ENCODE measurements at regions not wholly inside any gene's neighbourhood (a gene's known extent, or its start where the extent isn't known, plus 50 kb on each side); places are given as distances from the start of the nearest gene placed in this dataset.
A peak's percentile ranks its signal among the peaks of the same experiment; 100 is the strongest.

DNA sequence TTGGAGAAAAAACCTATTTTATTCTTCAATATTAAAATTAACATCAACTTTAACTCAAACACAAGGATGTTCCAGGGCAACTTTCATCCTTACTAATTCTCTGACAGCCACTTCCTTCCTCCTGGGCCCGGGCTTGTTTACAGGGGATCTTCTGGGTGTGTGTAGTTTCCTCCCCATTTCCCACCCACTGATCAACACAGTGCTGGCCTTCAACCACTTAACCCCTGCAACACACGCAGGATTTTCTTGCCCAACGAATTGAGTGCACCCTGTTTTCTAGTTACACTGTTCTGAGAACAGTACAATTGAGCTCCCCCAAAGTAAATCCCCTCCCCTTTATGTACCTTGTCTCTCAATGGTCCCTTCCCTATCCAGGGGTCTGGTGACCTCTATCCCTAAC is 83.1 kb upstream of the RANBP3L start:
- H3K36me3 Mint-ChIP-seq (ENCODE audit: low read depth, unreplicated experiment), result no peaks in the 10 kb centered on the region
- peaks cover 30% of the 10 kb centered on the region for H3K4me1 Mint-ChIP-seq (ENCODE audit: unreplicated experiment)
- H3K4me3 Mint-ChIP-seq (ENCODE audit: unreplicated experiment), result no peak overlapping the region
- DNase-seq (ENCODE audit: low spot score), result no peak
- peak overlapping the region; percentile 64 for H3K27ac Mint-ChIP-seq (ENCODE audit: unreplicated experiment)
- no peaks in the 10 kb centered on the region for H3K27me3 Mint-ChIP-seq (ENCODE audit: unreplicated experiment)
- no peaks in the 10 kb centered on the region for H3K9me3 Mint-ChIP-seq (ENCODE audit: unreplicated experiment)
- TF ChIP-seq, protein P1, sequence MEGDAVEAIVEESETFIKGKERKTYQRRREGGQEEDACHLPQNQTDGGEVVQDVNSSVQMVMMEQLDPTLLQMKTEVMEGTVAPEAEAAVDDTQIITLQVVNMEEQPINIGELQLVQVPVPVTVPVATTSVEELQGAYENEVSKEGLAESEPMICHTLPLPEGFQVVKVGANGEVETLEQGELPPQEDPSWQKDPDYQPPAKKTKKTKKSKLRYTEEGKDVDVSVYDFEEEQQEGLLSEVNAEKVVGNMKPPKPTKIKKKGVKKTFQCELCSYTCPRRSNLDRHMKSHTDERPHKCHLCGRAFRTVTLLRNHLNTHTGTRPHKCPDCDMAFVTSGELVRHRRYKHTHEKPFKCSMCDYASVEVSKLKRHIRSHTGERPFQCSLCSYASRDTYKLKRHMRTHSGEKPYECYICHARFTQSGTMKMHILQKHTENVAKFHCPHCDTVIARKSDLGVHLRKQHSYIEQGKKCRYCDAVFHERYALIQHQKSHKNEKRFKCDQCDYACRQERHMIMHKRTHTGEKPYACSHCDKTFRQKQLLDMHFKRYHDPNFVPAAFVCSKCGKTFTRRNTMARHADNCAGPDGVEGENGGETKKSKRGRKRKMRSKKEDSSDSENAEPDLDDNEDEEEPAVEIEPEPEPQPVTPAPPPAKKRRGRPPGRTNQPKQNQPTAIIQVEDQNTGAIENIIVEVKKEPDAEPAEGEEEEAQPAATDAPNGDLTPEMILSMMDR (IDR thresholded peaks at IDR 0.05; ENCODE audit: unreplicated experiment), result no peak

- DNase-seq (ENCODE audit: low spot score), result no peak
- no peak overlapping the region for H3K4me3 Mint-ChIP-seq (ENCODE audit: unreplicated experiment)
Measured at GRCh38 chr5:36385495-36385894, 83.8 kb upstream of the RANBP3L start.

GRCh38 chr5:36388288-36388687 is 86.6 kb upstream of the RANBP3L start:
- Mint-ChIP-seq H3K9me3 (ENCODE audit: unreplicated experiment) (no peaks in the 10 kb centered on the region), H3K27ac (ENCODE audit: unreplicated experiment) (no peak overlapping the region), H3K27me3 (ENCODE audit: unreplicated experiment) (peaks cover 2% of the 10 kb centered on the region), H3K36me3 (ENCODE audit: low read depth, unreplicated experiment) (no peaks in the 10 kb centered on the region), H3K4me3 (ENCODE audit: unreplicated experiment) (no peak overlapping the region), H3K4me1 (ENCODE audit: unreplicated experiment) (peaks cover 42% of the 10 kb centered on the region)
- TF ChIP-seq, protein P1 (IDR thresholded peaks at IDR 0.05; ENCODE audit: unreplicated experiment), result no peak
- DNase-seq (ENCODE audit: low spot score), result no peak

More at GRCh38 chr5:36385495-36385894, 83.8 kb upstream of the RANBP3L start:
- no peaks in the 10 kb centered on the region for H3K27me3 Mint-ChIP-seq (ENCODE audit: unreplicated experiment)
- H3K36me3 Mint-ChIP-seq (ENCODE audit: low read depth, unreplicated experiment), result no peaks in the 10 kb centered on the region
- no peaks in the 10 kb centered on the region for H3K9me3 Mint-ChIP-seq (ENCODE audit: unreplicated experiment)
- H3K4me1 Mint-ChIP-seq (ENCODE audit: unreplicated experiment), result peaks cover 35% of the 10 kb centered on the region
- no peak overlapping the region for H3K27ac Mint-ChIP-seq (ENCODE audit: unreplicated experiment)
- TF ChIP-seq, protein P1 (IDR thresholded peaks at IDR 0.05; ENCODE audit: unreplicated experiment), result no peak

- peak; percentile 39 for DNase-seq (ENCODE audit: low spot score)
- no peaks in the 10 kb centered on the region for H3K9me3 Mint-ChIP-seq (ENCODE audit: unreplicated experiment)
- peak overlapping the region; percentile 50 for H3K27ac Mint-ChIP-seq (ENCODE audit: unreplicated experiment)
- no peak overlapping the region for H3K4me3 Mint-ChIP-seq (ENCODE audit: unreplicated experiment)
- H3K27me3 Mint-ChIP-seq (ENCODE audit: unreplicated experiment), result peaks cover 2% of the 10 kb centered on the region
- H3K4me1 Mint-ChIP-seq (ENCODE audit: unreplicated experiment), result peaks cover 39% of the 10 kb centered on the region
- TF ChIP-seq, protein P1 (IDR thresholded peaks at IDR 0.05; ENCODE audit: unreplicated experiment), result no peak
- H3K36me3 Mint-ChIP-seq (ENCODE audit: low read depth, unreplicated experiment), result no peaks in the 10 kb centered on the region
Measured at GRCh38 chr5:36389245-36389644, 87.5 kb upstream of the RANBP3L start.

DNA sequence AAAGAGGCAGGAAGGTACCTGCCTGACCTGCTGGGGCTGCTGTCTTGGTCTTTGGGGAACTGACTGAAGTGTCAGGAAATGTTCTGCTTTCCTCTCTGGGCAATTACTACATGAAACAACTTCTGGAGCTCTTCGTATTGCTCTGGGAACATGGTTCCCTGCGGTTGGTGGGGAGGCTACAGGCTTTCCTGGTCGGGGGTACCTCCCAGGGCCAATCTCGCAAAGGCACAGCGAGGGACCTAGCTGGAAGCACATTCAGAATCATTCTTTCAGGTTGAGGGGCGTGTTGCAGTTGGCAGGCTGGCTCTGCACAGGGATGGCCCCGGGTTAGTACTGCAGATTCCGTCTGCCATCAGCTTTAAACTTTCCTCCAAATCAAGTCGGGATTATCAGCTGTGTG is 88.9 kb upstream of the RANBP3L start:
- TF ChIP-seq, protein P1 (IDR thresholded peaks at IDR 0.05; ENCODE audit: unreplicated experiment), result no peak
- peaks cover 2% of the 10 kb centered on the region for H3K27me3 Mint-ChIP-seq (ENCODE audit: unreplicated experiment)
- no peaks in the 10 kb centered on the region for H3K36me3 Mint-ChIP-seq (ENCODE audit: low read depth, unreplicated experiment)
- H3K27ac Mint-ChIP-seq (ENCODE audit: unreplicated experiment), result no peak overlapping the region
- H3K4me1 Mint-ChIP-seq (ENCODE audit: unreplicated experiment), result peaks cover 25% of the 10 kb centered on the region
- no peaks in the 10 kb centered on the region for H3K9me3 Mint-ChIP-seq (ENCODE audit: unreplicated experiment)
- H3K4me3 Mint-ChIP-seq (ENCODE audit: unreplicated experiment), result no peak overlapping the region
- no peak for DNase-seq (ENCODE audit: low spot score)
